MM.1S (cell line): ENCODE measurements at regions not wholly inside any gene's neighbourhood (a gene's known extent, or its start where the extent isn't known, plus 50 kb on each side); places are given as distances from the start of the nearest gene placed in this dataset.

Source experiments
- DNase-seq: peaks from one replicate; pipeline ENCODE4 v3.0.0-alpha.2; 2015
- H2AFZ ChIP-seq: fragments of 300-600 bp; sonication (generic); 2 replicates; pipeline ENCODE4 v1.6.0; 2016; ENCODE audit warnings: antibody characterized with exemption, low read length
- H3F3A ChIP-seq: fragments of 300-600 bp; sonication (generic); 2 replicates; pipeline ENCODE4 v1.6.1; 2016; ENCODE audit warnings: mild to moderate bottlenecking, antibody characterized with exemption, low read length, moderate library complexity, mixed read lengths; ENCODE audit not compliant: insufficient read depth
- H3K27ac ChIP-seq: fragments of 300-600 bp; sonication (generic); 2 replicates; pipeline ENCODE4 v1.5.1; 2016; ENCODE audit warnings: mild to moderate bottlenecking, low read length
- H3K27me3 ChIP-seq: fragments of 300-600 bp; sonication (generic); replicated peaks from 2 replicates; pipeline ENCODE4 v1.6.0; 2016; ENCODE audit warnings: low read length; ENCODE audit not compliant: insufficient read depth
- H3K36me3 ChIP-seq: fragments of 300-600 bp; sonication (generic); replicated peaks from 2 replicates; pipeline ENCODE4 v1.6.1; 2016; ENCODE audit warnings: mild to moderate bottlenecking, low read length, mixed read lengths; ENCODE audit not compliant: insufficient read depth
- H3K4me1 ChIP-seq: fragments of 300-600 bp; sonication (generic); 2 replicates; pipeline ENCODE4 v1.6.1; 2016; ENCODE audit warnings: low read length, mixed read lengths
- H3K4me2 ChIP-seq: fragments of 300-600 bp; sonication (generic); 2 replicates; pipeline ENCODE4 v1.6.0; 2016; ENCODE audit warnings: low read depth, low read length
- H3K4me3 ChIP-seq: fragments of 300-600 bp; sonication (generic); 2 replicates; pipeline ENCODE4 v1.5.1; 2016; ENCODE audit warnings: low read length, mixed read lengths
- H3K79me2 ChIP-seq: fragments of 300-600 bp; sonication (generic); 2 replicates; pipeline ENCODE4 v1.6.1; 2016; ENCODE audit warnings: mixed run types, low read length, mixed read lengths
- H3K9ac ChIP-seq: fragments of 300-600 bp; sonication (generic); 2 replicates; pipeline ENCODE4 v1.6.1; 2016; ENCODE audit warnings: low read length, mixed read lengths
- H3K9me2 ChIP-seq: fragments of 300-600 bp; sonication (generic); replicated peaks from 2 replicates; pipeline ENCODE4 v1.6.1; 2016; ENCODE audit warnings: mild to moderate bottlenecking, low read length, mixed read lengths; ENCODE audit not compliant: insufficient read depth
- H3K9me3 ChIP-seq: fragments of 300-600 bp; sonication (generic); replicated peaks from 2 replicates; pipeline ENCODE4 v1.6.1; 2016; ENCODE audit warnings: mild to moderate bottlenecking, low read length, mixed read lengths; ENCODE audit not compliant: insufficient read depth
- H4K20me1 ChIP-seq: fragments of 300-600 bp; sonication (generic); 2 replicates; pipeline ENCODE4 v1.6.1; 2016; ENCODE audit warnings: mild to moderate bottlenecking, low read length, moderate library complexity, mixed read lengths; ENCODE audit not compliant: insufficient read depth
- CTCF ChIP-seq: fragments of 300-600 bp; sonication (generic); IDR thresholded peaks from 2 replicates; pipeline ENCODE4 v1.5.1; 2016; ENCODE audit warnings: antibody characterized with exemption, low read length, mixed read lengths
- EZH2 ChIP-seq: fragments of 300-600 bp; sonication (generic); optimal IDR thresholded peaks from 2 replicates; pipeline ENCODE3; 2017; ENCODE audit warnings: low read depth, mild to moderate bottlenecking, antibody characterized with exemption, low read length, mixed read lengths
- EZH2phosphoT487 ChIP-seq: fragments of 300-600 bp; sonication (generic); IDR thresholded peaks from 2 replicates; pipeline ENCODE4 v1.6.1; 2018; ENCODE audit warnings: antibody characterized with exemption, low read length

- Histone ChIP-seq H4K20me1 (no peaks in the 10 kb centered on the region), H3K27me3 (no peaks in the 10 kb centered on the region), H3K4me2 (no peak overlapping the region), H3K9me3 (no peaks in the 10 kb centered on the region), H3K27ac (no peak overlapping the region), H2AFZ (no peak overlapping the region), H3K79me2 (no peaks in the 10 kb centered on the region), H3K36me3 (no peaks in the 10 kb centered on the region), H3K9ac (no peak overlapping the region), H3F3A (peaks cover 11% of the 10 kb centered on the region; the same call in 1 of the 2 replicates), H3K4me1 (peaks cover 11% of the 10 kb centered on the region), H3K9me2 (no peaks in the 10 kb centered on the region), H3K4me3 (no peak overlapping the region)
- DNase-seq, result no peak
- TF ChIP-seq EZH2, result no peak
- no peak for TF ChIP-seq CTCF
- no peak for TF ChIP-seq EZH2phosphoT487
These were observed 80.8 kb downstream of the FOXA2 start for GRCh38 chr20:22503577-22503976.

GRCh38 chr20:22502731-22503191 lies 81.6 kb downstream of the FOXA2 start:
- no peaks in the 10 kb centered on the region for H3K27me3 ChIP-seq
- H3K36me3 ChIP-seq, result no peaks in the 10 kb centered on the region
- H2AFZ ChIP-seq, result no peak overlapping the region
- H3K79me2 ChIP-seq, result no peaks in the 10 kb centered on the region
- TF ChIP-seq EZH2phosphoT487 (no peak), EZH2 (no peak), CTCF (no peak)
- H3K4me2 ChIP-seq, result no peak overlapping the region
- no peaks in the 10 kb centered on the region for H4K20me1 ChIP-seq
- no peak overlapping the region for H3K9ac ChIP-seq
- H3K4me1 ChIP-seq, result peaks cover 4% of the 10 kb centered on the region
- H3K27ac ChIP-seq, result no peak overlapping the region
- H3K9me3 ChIP-seq, result no peaks in the 10 kb centered on the region
- H3F3A ChIP-seq, result peaks cover 6% of the 10 kb centered on the region; the same call in 1 of the 2 replicates
- H3K9me2 ChIP-seq, result no peaks in the 10 kb centered on the region
- H3K4me3 ChIP-seq, result no peak overlapping the region
- DNase-seq, result no peak

- DNase-seq, result no peak
- Histone ChIP-seq H3K4me1 (no peaks in the 10 kb centered on the region), H4K20me1 (no peaks in the 10 kb centered on the region), H3K27ac (no peak overlapping the region), H3F3A (no peaks in the 10 kb centered on the region), H3K36me3 (no peaks in the 10 kb centered on the region), H3K4me3 (no peak overlapping the region), H3K9me2 (no peaks in the 10 kb centered on the region), H3K79me2 (no peaks in the 10 kb centered on the region), H3K9me3 (no peaks in the 10 kb centered on the region), H2AFZ (no peak overlapping the region), H3K9ac (no peak overlapping the region), H3K27me3 (no peaks in the 10 kb centered on the region), H3K4me2 (no peak overlapping the region)
- TF ChIP-seq CTCF (no peak), EZH2phosphoT487 (no peak), EZH2 (no peak)
These were observed 82.6 kb downstream of the FOXA2 start for GRCh38 chr20:22501566-22502344.
